Activated T-helper 2 cell treated with anti-CD3 and anti-CD28 coated beads, Interferon-gamma antibody, Interleukin-2, Interleukin-4, amounts not matched to agents 10 μg/mL and 5 μg/mL and 100 μg/mL, durations not matched to agents 14 hours and 24 hours and 36 hours (primary cell): ENCODE measurements at regions not wholly inside any gene's neighbourhood (a gene's known extent, or its start where the extent isn't known, plus 50 kb on each side); places are given as distances from the start of the nearest gene placed in this dataset.

Source experiments
- DNase-seq: peaks from one replicate; pipeline ENCODE4 v3.0.0; 2021; ENCODE audit warnings: low spot score
- H3K27ac Mint-ChIP-seq: one replicate; pipeline ENCODE4 v1.8.0; 2021; ENCODE audit warnings: mixed read lengths
- H3K27me3 Mint-ChIP-seq: one replicate; pipeline ENCODE4 v1.8.0; 2021; ENCODE audit warnings: low read depth, mixed read lengths
- H3K36me3 Mint-ChIP-seq: one replicate; pipeline ENCODE4 v1.8.0; 2021; ENCODE audit warnings: low read depth, mixed read lengths
- H3K4me1 Mint-ChIP-seq: one replicate; pipeline ENCODE4 v1.8.0; 2021; ENCODE audit warnings: low read depth, mixed read lengths
- H3K4me3 Mint-ChIP-seq: one replicate; pipeline ENCODE4 v1.8.0; 2021; ENCODE audit warnings: low read depth, mild to moderate bottlenecking, moderate library complexity, mixed read lengths
- H3K9me3 Mint-ChIP-seq: one replicate; pipeline ENCODE4 v1.8.0; 2021; ENCODE audit warnings: mixed read lengths
- intact Hi-C: fragments of 100-400 bp; cut with micrococcal nuclease; formaldehyde crosslinking; loops from one replicate; pipeline ENCODE4 v1.15.1; 2023

- DNase-seq = peak; percentile 11
- Mint-ChIP-seq H3K4me3 (peak overlapping the region; percentile 33), H3K4me1 (peaks cover 31% of the 10 kb centered on the region), H3K27me3 (peaks cover 25% of the 10 kb centered on the region), H3K9me3 (no peaks in the 10 kb centered on the region), H3K27ac (peak overlapping the region; percentile 48), H3K36me3 (no peaks in the 10 kb centered on the region)
- intact Hi-C loops = loop anchor here (1.0 to 5.0 kb wide), 8 partner anchors 10 to 782 kb away; partner anchors contain the start of genes ANKRD31, GCNT4, GFM2 and HMGCR
These were observed 69.0 kb upstream of the FAM169A start for GRCh38 chr5:74934949-74935751.

GRCh38 chr5:74927336-74927735, 61.1 kb upstream of the FAM169A start:
- H3K4me3 Mint-ChIP-seq = no peak overlapping the region
- DNase-seq = no peak
- intact Hi-C loops = no loop called here

GRCh38 chr5:74919487-74919886, 53.3 kb upstream of the FAM169A start:
- H3K9me3 Mint-ChIP-seq = no peaks in the 10 kb centered on the region
- H3K4me3 Mint-ChIP-seq = no peak overlapping the region

More at GRCh38 chr5:74927336-74927735, 61.1 kb upstream of the FAM169A start:
- Mint-ChIP-seq H3K36me3 (no peaks in the 10 kb centered on the region), H3K9me3 (no peaks in the 10 kb centered on the region), H3K27ac (no peak overlapping the region), H3K4me1 (no peaks in the 10 kb centered on the region), H3K27me3 (peaks cover 12% of the 10 kb centered on the region)

GRCh38 chr5:74919041-74919440, 52.9 kb upstream of the FAM169A start:
- no peak for DNase-seq
- no peak overlapping the region for H3K27ac Mint-ChIP-seq
- peaks cover 2% of the 10 kb centered on the region for H3K27me3 Mint-ChIP-seq
- H3K9me3 Mint-ChIP-seq = no peaks in the 10 kb centered on the region
- intact Hi-C loops = loop anchor here (2.0 to 10.0 kb wide), 3 partner anchors 152 to 1014 kb away; partner anchors contain the start of genes GFM2 and NSA2
- no peaks in the 10 kb centered on the region for H3K4me1 Mint-ChIP-seq
- no peaks in the 10 kb centered on the region for H3K36me3 Mint-ChIP-seq
- H3K4me3 Mint-ChIP-seq = no peak overlapping the region

More at GRCh38 chr5:74919487-74919886, 53.3 kb upstream of the FAM169A start:
- Mint-ChIP-seq H3K27me3 (peaks cover 2% of the 10 kb centered on the region), H3K4me1 (no peaks in the 10 kb centered on the region), H3K36me3 (no peaks in the 10 kb centered on the region), H3K27ac (no peak overlapping the region)
- intact Hi-C loops = loop anchor here (2.0 to 10.0 kb wide), 3 partner anchors 153 to 1015 kb away; partner anchors contain the start of genes GFM2 and NSA2
- no peak for DNase-seq

DNA sequence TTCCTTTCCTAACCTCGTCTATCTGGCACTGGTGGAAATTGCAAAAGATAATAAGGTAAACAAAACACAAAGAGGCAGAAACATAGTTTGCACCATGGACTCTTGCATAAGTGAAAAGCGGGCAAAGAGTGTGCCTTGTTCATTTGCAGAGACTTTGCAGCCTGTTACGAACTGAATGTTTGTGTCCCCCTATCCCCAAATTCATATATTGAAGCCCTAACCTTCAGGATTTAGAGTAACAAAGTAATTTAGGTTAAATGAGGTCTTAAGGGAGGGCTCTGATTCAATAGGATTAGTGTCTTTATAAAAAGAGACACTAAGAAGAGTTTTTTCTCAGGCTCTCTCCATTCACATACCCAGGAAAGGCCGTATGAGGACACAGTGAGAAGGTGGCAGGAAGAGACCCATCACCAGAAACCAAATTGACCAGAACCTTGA, 52.1 kb upstream of the FAM169A start:
- no peak for DNase-seq
- no peaks in the 10 kb centered on the region for H3K36me3 Mint-ChIP-seq
- no peaks in the 10 kb centered on the region for H3K9me3 Mint-ChIP-seq
- no peak overlapping the region for H3K4me3 Mint-ChIP-seq
- no peaks in the 10 kb centered on the region for H3K4me1 Mint-ChIP-seq
- H3K27me3 Mint-ChIP-seq = peaks cover 2% of the 10 kb centered on the region
- no peak overlapping the region for H3K27ac Mint-ChIP-seq
- intact Hi-C loops = loop anchor here (2.0 to 10.0 kb wide), 3 partner anchors 151 to 1013 kb away; partner anchors contain the start of genes GFM2 and NSA2

GRCh38 chr5:74916831-74917710, 50.9 kb upstream of the FAM169A start:
- no peak for DNase-seq
- intact Hi-C loops = loop anchor here (10.0 kb wide), 1 partner anchor 1012 kb away; no protein-coding TSS in a partner anchor
- Mint-ChIP-seq H3K27ac (no peak overlapping the region), H3K9me3 (no peaks in the 10 kb centered on the region), H3K36me3 (no peaks in the 10 kb centered on the region), H3K4me3 (no peak overlapping the region), H3K27me3 (peaks cover 2% of the 10 kb centered on the region), H3K4me1 (no peaks in the 10 kb centered on the region)
